ENCODE measurements at regions not wholly inside any gene's neighbourhood (a gene's known extent, or its start where the extent isn't known, plus 50 kb on each side); places are given as distances from the start of the nearest gene placed in this dataset.

- no peak overlapping the region for H2AFZ ChIP-seq (ENCODE audit: low read length)
- no peaks in the 10 kb centered on the region for H3F3A ChIP-seq (ENCODE audit: insufficient read depth, low read length)
- H3K27ac ChIP-seq (ENCODE audit: low read length): no peak overlapping the region
- TF ChIP-seq EZH2 (optimal IDR thresholded peaks at IDR 0.05; ENCODE audit: low read depth, low read length) (no peak), CTCF (IDR thresholded peaks at IDR 0.05; ENCODE audit: low read length) (no peak), EZH2phosphoT487 (IDR thresholded peaks at IDR 0.05; ENCODE audit: low read length) (no peak)
- H3K36me3 ChIP-seq (replicated peaks; ENCODE audit: insufficient read depth, low read length): no peaks in the 10 kb centered on the region
- H3K9me2 ChIP-seq (replicated peaks; ENCODE audit: insufficient read depth, low read length): no peaks in the 10 kb centered on the region
- DNase-seq: peak; percentile 49
- H3K9me3 ChIP-seq (replicated peaks; ENCODE audit: insufficient read depth, low read length): no peaks in the 10 kb centered on the region
- no peaks in the 10 kb centered on the region for H4K20me1 ChIP-seq (ENCODE audit: insufficient read depth, low read length)
- H3K4me3 ChIP-seq (ENCODE audit: low read length): no peak overlapping the region
- no peaks in the 10 kb centered on the region for H3K4me1 ChIP-seq (ENCODE audit: low read length)
- H3K79me2 ChIP-seq (ENCODE audit: low read length): no peaks in the 10 kb centered on the region
- no peaks in the 10 kb centered on the region for H3K27me3 ChIP-seq (replicated peaks; ENCODE audit: insufficient read depth, low read length)
- H3K4me2 ChIP-seq (ENCODE audit: low read depth, low read length): no peak overlapping the region
- no peak overlapping the region for H3K9ac ChIP-seq (ENCODE audit: low read length)
Observed at GRCh38 chrX:96447161-96447560, 237.5 kb upstream of the DIAPH2 start.

GRCh38 chrX:96449191-96449590, 235.5 kb upstream of the DIAPH2 start:
- no peaks in the 10 kb centered on the region for H3K36me3 ChIP-seq (replicated peaks; ENCODE audit: insufficient read depth, low read length)
- no peak overlapping the region for H2AFZ ChIP-seq (ENCODE audit: low read length)
- no peak for TF ChIP-seq EZH2 (optimal IDR thresholded peaks at IDR 0.05; ENCODE audit: low read depth, low read length)
- no peak for TF ChIP-seq EZH2phosphoT487 (IDR thresholded peaks at IDR 0.05; ENCODE audit: low read length)
- TF ChIP-seq CTCF (IDR thresholded peaks at IDR 0.05; ENCODE audit: low read length): no peak
- no peak overlapping the region for H3K4me2 ChIP-seq (ENCODE audit: low read depth, low read length)
- H3K4me3 ChIP-seq (ENCODE audit: low read length): no peak overlapping the region
- no peaks in the 10 kb centered on the region for H3K79me2 ChIP-seq (ENCODE audit: low read length)
- no peaks in the 10 kb centered on the region for H3K9me2 ChIP-seq (replicated peaks; ENCODE audit: insufficient read depth, low read length)
- no peak overlapping the region for H3K27ac ChIP-seq (ENCODE audit: low read length)
- no peaks in the 10 kb centered on the region for H4K20me1 ChIP-seq (ENCODE audit: insufficient read depth, low read length)
- H3K4me1 ChIP-seq (ENCODE audit: low read length): no peaks in the 10 kb centered on the region
- DNase-seq: no peak
- H3K9me3 ChIP-seq (replicated peaks; ENCODE audit: insufficient read depth, low read length): no peaks in the 10 kb centered on the region
- no peaks in the 10 kb centered on the region for H3F3A ChIP-seq (ENCODE audit: insufficient read depth, low read length)
- no peaks in the 10 kb centered on the region for H3K27me3 ChIP-seq (replicated peaks; ENCODE audit: insufficient read depth, low read length)
- H3K9ac ChIP-seq (ENCODE audit: low read length): no peak overlapping the region

GRCh38 chrX:96449896-96450295, 234.7 kb upstream of the DIAPH2 start:
- Histone ChIP-seq H3K9ac (ENCODE audit: low read length) (no peak overlapping the region), H3K36me3 (replicated peaks; ENCODE audit: insufficient read depth, low read length) (no peaks in the 10 kb centered on the region), H3K4me1 (ENCODE audit: low read length) (no peaks in the 10 kb centered on the region), H3K27me3 (replicated peaks; ENCODE audit: insufficient read depth, low read length) (no peaks in the 10 kb centered on the region), H3K9me3 (replicated peaks; ENCODE audit: insufficient read depth, low read length) (no peaks in the 10 kb centered on the region), H2AFZ (ENCODE audit: low read length) (no peak overlapping the region), H3K9me2 (replicated peaks; ENCODE audit: insufficient read depth, low read length) (no peaks in the 10 kb centered on the region), H3K4me2 (ENCODE audit: low read depth, low read length) (no peak overlapping the region), H3K27ac (ENCODE audit: low read length) (no peak overlapping the region), H3K4me3 (ENCODE audit: low read length) (no peak overlapping the region), H3K79me2 (ENCODE audit: low read length) (no peaks in the 10 kb centered on the region), H4K20me1 (ENCODE audit: insufficient read depth, low read length) (no peaks in the 10 kb centered on the region), H3F3A (ENCODE audit: insufficient read depth, low read length) (no peaks in the 10 kb centered on the region)
- no peak for TF ChIP-seq EZH2 (optimal IDR thresholded peaks at IDR 0.05; ENCODE audit: low read depth, low read length)
- no peak for TF ChIP-seq CTCF (IDR thresholded peaks at IDR 0.05; ENCODE audit: low read length)
- TF ChIP-seq EZH2phosphoT487 (IDR thresholded peaks at IDR 0.05; ENCODE audit: low read length): no peak
- no peak for DNase-seq

Measured in MM.1S (cell line).